ENCODE measurements at regions not wholly inside any gene's neighbourhood (a gene's known extent, or its start where the extent isn't known, plus 50 kb on each side); places are given as distances from the start of the nearest gene placed in this dataset.
"Not testable (repeated sequence)": the region's sequence is repeated elsewhere in the genome, so short reads cannot be mapped to it uniquely, and the experiment has no call there.

GRCh38 chr3:18188491-18188890 is 236.6 kb downstream of the SATB1 start:
- no peak for DNase-seq

GRCh38 chr3:18185624-18186023 is 239.5 kb downstream of the SATB1 start:
- DNase-seq = no peak

- DNase-seq = not testable (repeated sequence)
These were observed 242.2 kb downstream of the SATB1 start for GRCh38 chr3:18182923-18183322.

GRCh38 chr3:18179521-18179920 is 245.6 kb downstream of the SATB1 start:
- DNase-seq = no peak

- DNase-seq = no peak
These were observed 247.9 kb downstream of the SATB1 start for GRCh38 chr3:18177271-18177670.

DNA sequence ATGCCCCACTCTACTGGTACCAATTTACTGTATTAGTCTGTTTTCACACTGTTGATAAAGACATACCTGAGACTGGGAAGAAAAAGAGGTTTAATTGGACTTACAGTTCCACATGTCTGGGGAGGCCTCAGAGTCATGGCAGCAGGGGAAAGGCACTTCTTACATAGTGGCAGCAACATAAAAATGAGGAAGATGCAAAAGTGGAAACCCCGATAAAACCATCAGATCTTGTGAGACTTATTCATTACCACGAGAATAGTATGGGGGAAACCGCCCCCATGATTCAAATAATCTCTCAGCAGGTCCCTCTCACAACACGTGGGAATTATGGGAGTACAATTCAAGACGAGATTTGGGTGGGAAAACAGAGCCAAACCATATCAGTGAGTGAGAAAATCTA is 251.2 kb downstream of the SATB1 start:
- DNase-seq = not testable (repeated sequence)

DNA sequence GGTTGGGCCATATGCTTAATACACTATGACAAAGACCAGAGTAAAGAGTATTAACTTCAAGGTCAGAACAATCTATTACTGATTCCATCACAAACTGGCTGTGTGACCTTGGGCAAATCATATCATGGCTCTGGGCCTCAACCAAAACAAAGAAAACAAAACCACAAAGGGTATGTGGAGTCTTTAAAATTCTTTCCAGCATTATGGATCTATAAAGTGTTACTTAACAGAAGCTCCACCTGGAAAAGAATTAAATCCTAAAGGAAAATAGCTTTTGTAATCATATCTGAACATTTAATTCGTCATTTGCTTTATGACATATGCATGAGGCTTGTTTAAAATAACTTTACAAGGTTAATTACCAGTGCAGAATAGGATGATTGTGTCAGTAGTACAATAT is 265.5 kb downstream of the SATB1 start:
- no peak for DNase-seq

DNA sequence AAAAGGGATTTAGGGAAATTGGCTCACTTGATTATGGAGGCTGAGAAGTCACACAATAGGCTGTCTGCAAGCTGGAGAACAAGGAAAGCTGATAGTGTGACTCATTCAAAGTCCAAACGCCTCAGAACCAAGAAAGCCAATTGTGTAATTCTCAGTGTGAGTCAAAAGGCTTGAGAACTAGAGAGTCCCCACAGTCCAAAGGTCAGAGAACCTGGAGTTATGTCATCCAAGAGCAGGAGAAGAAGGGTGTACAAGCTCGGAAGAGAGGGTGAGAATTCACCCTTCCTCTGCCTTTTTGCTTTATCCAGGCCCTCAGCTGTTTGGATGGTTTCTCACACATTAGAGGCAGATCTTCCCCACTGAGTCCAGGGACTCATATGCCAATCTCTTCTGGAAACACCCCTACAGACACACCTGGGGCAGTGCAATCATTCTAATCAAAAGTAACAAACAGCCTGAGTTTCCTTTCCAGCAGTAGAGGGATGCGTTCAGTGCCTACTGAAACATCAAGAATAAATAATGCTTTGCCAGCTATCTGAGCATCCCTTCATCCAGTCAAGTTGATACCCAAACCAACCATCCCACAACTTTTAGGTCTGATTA is 271.5 kb downstream of the SATB1 start:
- peak; percentile 7 for DNase-seq

DNA sequence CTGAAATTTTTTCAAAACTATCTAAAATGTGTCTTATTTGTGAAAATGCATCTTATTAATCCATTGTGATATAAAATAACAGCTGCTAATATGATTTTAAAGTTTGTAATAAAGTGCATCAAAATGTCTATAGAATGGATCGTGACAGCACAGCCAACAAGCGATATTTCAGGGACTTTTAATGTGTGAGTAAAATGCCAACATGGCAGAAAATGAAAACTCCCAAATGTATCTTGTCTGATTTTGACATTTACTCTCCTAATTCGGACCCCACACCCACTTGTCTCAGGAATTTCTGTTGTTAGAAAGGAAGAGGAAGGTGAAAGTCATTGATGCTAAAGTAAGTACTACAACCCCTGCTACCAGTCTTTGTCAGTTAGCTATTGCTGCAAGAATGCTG is 273.9 kb downstream of the SATB1 start:
- DNase-seq = no peak

DNA sequence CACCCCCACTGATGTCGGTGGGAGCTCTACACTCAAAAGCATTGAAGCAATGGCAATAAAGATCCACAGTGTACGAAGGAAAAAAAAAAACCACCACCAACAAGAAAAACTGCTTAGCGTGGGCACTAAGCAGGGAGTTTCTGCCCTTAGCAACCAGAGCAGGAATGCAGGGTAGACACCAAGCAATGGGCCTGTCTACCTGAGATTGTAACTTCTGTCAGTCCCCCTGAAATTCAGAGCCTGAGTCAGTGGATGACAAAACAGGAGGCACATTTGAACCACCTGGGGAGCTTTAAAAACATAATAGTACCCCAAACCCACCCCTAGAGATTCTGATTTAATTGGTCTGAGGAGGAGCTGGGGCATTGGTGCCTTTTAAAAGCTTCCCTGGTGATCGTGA is 275.2 kb downstream of the SATB1 start:
- no peak for DNase-seq

DNA sequence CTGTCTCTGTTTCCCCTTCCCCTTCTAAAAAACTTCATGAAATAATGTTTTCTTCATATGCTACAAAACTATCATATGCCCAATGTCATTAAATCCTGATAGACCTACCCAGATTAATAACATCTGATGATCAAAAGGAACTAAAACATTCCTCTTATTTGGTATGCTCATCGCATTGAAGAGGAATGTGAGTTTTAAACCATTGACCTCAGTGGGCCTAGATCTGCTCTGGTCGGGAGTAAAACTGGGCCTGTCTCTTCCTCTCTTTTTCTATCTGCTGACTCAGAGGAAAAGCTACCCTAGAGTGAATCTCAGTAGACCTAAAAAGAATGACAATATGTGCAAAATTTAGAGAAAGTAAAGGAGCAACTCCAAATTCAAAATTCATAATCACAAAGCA is 275.8 kb downstream of the SATB1 start:
- no peak for DNase-seq

DNA sequence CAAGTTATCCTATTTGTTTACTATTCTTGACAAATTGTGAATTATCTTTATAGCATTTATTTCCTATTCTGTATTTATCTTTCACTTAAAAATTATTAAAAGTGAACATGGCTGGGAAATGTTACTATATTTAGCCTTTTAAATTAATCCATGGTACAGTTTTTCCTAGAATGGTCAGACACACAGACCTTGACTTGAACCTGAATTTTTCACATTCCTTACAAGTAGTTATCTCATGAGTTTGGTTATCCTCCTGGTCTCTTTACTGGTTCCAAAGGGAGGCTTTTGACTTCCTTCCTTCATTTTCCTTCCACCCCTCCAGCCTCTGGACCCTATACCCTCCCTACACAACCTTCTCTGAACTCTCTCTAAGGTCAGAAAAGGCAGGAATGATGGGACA is 280.6 kb downstream of the SATB1 start:
- no peak for DNase-seq

GRCh38 chr3:18143258-18143780 is 281.8 kb downstream of the SATB1 start:
- no peak for DNase-seq

DNA sequence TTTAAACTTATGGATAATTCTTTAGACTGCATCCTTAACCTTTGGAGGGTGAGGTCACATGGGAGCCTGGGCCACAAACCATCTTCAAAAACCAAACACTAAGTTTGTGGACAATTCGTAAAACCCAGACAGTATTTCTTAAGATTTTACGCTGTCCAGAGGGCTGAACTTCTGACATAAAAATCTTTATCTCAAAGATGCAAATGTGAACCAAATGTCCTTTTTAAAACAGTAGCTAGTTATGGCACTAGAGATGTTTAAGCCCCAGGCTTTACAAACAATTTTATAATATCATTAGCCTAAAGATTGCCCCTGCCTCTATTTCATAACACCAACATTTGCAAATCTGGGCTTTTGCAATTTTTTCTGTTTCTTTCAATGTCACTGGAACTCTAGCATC is 287.2 kb downstream of the SATB1 start:
- DNase-seq = no peak

DNA sequence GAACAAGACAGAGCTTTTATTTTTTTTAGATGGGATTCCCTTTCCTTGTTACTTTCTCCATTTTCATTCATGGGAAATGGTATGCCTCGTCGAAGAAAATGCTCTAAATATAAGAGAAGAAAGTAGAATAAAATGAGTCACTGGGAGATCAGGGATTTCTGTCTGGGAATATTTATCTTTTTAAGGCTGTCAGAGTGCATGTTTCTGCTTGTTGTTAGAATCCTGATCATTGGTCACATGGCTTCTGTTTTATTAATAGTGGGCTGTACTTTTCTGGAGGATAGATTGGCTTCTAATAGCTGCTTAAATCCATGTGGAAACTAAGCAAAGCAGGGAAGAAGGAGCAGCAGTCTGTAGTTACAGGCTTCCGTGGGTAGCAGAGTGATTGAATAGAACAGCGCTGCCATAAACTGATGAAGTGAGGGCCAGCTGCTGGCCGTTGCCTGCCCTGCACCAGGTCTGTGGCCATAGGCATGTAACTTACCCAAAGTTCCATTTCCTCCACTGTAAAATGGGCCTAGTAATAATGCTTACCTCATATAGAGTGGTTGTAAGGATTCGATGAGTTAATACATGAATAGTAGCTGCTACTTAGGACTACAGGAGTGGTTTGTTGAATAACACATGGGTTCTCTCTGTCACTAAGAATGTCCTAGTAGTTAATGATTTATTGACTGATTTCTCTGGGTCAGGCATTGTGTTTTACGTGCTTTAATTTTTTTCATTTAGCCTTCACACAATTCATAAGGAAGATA is 289.9 kb downstream of the SATB1 start:
- no peak for DNase-seq

GRCh38 chr3:18134386-18135059 is 290.6 kb downstream of the SATB1 start:
- peak; percentile 2 for DNase-seq

DNA sequence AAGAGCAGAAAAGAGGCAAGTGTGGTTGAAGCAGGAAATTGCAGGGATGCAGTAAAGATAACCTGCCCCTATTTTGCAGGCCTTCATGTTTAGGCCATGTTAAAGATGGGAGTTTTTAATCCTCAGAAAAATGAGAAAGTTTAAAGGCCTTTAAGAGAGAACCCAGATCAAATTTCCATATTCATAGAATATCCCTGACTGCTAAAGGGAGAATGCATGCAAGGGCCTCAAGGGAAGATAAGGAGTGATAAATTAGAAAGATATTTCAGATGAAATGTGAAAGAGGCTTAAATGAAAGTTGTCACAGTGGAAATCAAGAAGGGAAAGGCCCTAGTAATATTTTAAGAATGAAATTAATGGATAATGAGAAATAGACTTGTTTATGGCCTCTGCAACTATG is 292.1 kb downstream of the SATB1 start:
- no peak for DNase-seq

- DNase-seq = no peak
These were observed 297.1 kb downstream of the SATB1 start for GRCh38 chr3:18127859-18128681.

DNA sequence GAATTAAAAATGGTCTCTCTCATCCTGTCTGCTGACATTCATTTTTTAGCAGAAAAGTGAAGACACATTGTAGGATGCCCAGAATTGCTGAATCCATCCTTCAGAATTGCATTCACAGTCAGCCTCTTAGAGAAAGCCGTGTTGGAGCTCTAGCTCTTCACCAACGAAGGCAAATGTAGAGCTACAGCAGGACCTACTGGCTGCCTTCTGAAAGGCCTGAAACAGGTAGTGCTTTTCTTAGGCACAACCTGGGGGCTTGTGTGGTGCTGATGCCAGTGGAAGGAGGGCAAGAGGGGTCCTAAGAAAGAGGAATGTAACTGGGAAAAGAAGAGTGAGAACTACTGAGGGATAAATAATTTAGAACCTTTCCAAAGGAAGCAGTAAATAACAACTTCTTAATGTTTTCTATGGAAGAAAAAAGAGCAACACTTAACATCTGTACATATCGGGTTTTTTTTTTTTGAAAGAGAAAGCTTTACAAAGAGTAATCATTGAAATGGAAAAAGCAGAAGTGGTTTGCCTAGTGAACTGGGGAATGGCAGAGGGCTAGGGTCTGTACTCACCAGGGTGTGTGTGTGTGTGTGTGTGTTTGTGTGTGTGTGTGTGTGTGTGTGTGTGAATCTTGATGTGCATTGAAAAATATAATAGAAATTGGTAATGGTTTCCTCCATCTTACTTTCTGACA is 297.8 kb downstream of the SATB1 start:
- no peak for DNase-seq

GRCh38 chr3:18126772-18127171 is 298.4 kb downstream of the SATB1 start:
- no peak for DNase-seq

DNA sequence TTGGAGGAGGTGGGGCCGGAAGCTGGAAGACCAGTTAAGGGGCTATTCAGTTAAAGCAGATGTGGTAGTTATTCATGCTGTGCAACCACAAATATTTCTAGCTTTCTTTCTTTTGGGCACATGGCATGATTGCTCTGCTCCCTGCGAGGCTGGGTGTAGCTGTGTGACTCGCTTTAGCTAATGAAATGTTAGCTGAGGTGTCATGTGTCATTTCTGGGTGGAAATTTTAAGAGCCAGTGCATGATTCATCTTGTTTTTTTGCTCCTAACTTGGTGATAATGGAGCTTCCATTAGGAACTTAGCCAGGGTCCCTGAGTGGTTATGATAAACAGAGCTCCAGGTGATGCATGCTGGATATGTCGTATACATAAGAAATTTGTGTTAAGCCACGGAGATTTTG is 300.6 kb downstream of the SATB1 start:
- peak; percentile 31 for DNase-seq

DNA sequence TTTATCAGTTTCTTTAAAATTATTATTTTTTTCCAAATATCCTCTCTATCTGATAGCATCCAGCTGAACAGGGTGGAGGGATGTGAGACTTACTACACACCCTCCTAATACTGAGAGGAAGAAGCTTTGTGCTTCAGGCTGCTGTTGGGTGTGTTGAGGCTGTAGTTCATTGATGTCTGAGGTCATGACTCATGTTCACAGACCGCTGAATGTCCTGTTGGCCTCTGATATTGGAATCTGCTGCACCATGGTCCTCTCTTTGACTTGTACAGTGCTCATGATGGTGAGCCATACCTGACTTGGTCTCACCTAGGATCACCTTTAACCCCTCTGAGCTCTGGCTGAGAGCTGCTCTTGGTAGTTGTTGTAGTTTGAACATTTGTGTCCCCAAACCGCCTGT is 302.9 kb downstream of the SATB1 start:
- no peak for DNase-seq

GRCh38 chr3:18121020-18121419 is 304.1 kb downstream of the SATB1 start:
- no peak for DNase-seq
